Pancreas (tissue), 10 donors: ENCODE measurements at regions not wholly inside any gene's neighbourhood (a gene's known extent, or its start where the extent isn't known, plus 50 kb on each side); places are given as distances from the start of the nearest gene placed in this dataset.

Experiments used
- ATAC-seq, 4 donors: fragments of 200-7000 bp; cut with Tn5 transposase; one replicate each; pipeline versions ENCODE4 v1.8.0 to v1.9.1; 2020; ENCODE audit warnings: mild to moderate bottlenecking in 4 of 4, moderate library complexity in 4 of 4
- DNase-seq, 6 donors: peaks; one replicate each; pipeline ENCODE4 v3.0.0-alpha.2; 2020
- FAIRE-seq: peaks from 2 replicates; lab custom pipeline; 2012; peaks lifted over from hg19 to GRCh38; lab: Jason Lieb, UNC
- H3K27ac ChIP-seq, 4 donors: fragments of 200-600 bp; sonication (generic); 1 replicate in 3 of 4; 2 replicates in 1 of 4; pipeline versions ENCODE4 v1.5.0 to v1.8.0; 2020
- H3K27me3 ChIP-seq, 4 donors: fragments of 200-600 bp; one replicate each; pipeline ENCODE4 v1.8.0; 2021
- H3K36me3 ChIP-seq, 3 donors: fragments of 200-600 bp; sonication (generic) in 1 of 3; one replicate each; pipeline versions ENCODE4 v1.5.0 to v1.8.0; 2020 to 2021
- H3K4me1 ChIP-seq, 3 donors: fragments of 200-600 bp; one replicate each; pipeline ENCODE4 v1.8.0; 2021
- H3K4me3 ChIP-seq, 4 donors: fragments of 200-600 bp; sonication (generic) in 2 of 4; one replicate each; pipeline versions ENCODE4 v1.5.0 to v1.8.0; 2020 to 2021
- H3K9me3 ChIP-seq, 4 donors: fragments of 200-600 bp; one replicate each; pipeline ENCODE4 v1.8.0; 2021
- CTCF ChIP-seq, 4 donors: fragments of 200-600 bp; sonication (generic) in 3 of 4; IDR thresholded peaks; one replicate each; pipeline versions ENCODE4 v1.5.0 to v1.8.0; 2021; ENCODE audit warnings: antibody characterized with exemption in 4 of 4
- WGBS, 2 donors: extraction: QIAGEN DNeasy Blood & Tissue Kit; methylation state at CpG; one replicate each; pipeline ENCODE4 v1.1.7; 2013; 5-methylcytosine and 5-hydroxymethylcytosine counted together
- intact Hi-C, 3 donors: fragments of 100-400 bp; cut with DNase I; formaldehyde crosslinking; loops; one replicate each; pipeline versions ENCODE4 v1.11.1 to v1.14.2; 2022
- donor health status: healthy with polysubstance abuse.
- donor health status: DM: no; HTN: no; CAD: no; lungs with moderate emphysema.
- donor health status: DM: no; HTN: no; CAD: no.
- donor health status: control.
- donor health status: control.
- donor health status: Bipolar disorder and iron deficiency.
- donor health status: DM: yes; HTN: yes; CAD: no.
- donor health status: DM: no; HTN: no; CAD: no.
- donor health status: DM: no; HTN: no; CAD: no.
- donor health status: DM: yes; HTN: yes; CAD: no.

GRCh38 chr14:104427131-104427851, 152.3 kb upstream of the C14orf180 start:
- no peak for TF ChIP-seq CTCF (IDR thresholded peaks at IDR 0.05)
- WGBS, 2 donors, result 61 to 71% methylated on average over 21 of the region's 21 CpGs
- Histone ChIP-seq H3K36me3 (no peaks in the 10 kb centered on the region), H3K4me1 (no peaks in the 10 kb centered on the region), H3K4me3 (no peak overlapping the region), H3K9me3 (no peaks in the 10 kb centered on the region), H3K27me3 (no peaks in the 10 kb centered on the region), H3K27ac (no peak overlapping the region)
- ATAC-seq (no peak), DNase-seq (peak in 1 of 6 donors; percentile 34), FAIRE-seq (no peak)
- intact Hi-C loops, result no loop called here

- no peak for DNase-seq
- Histone ChIP-seq H3K27me3 (no peaks in the 10 kb centered on the region), H3K36me3 (no peaks in the 10 kb centered on the region), H3K4me1 (no peaks in the 10 kb centered on the region), H3K9me3 (no peaks in the 10 kb centered on the region), H3K4me3 (no peak overlapping the region), H3K27ac (no peak overlapping the region)
- no peak for ATAC-seq
- no peak for TF ChIP-seq CTCF (IDR thresholded peaks at IDR 0.05)
- 39 to 53% methylated on average over 14 of the region's 14 CpGs for WGBS, 2 donors
- intact Hi-C loops, result no loop called here
- FAIRE-seq, result no peak
Observed at GRCh38 chr14:104428333-104428851, 151.2 kb upstream of the C14orf180 start.

- 21 to 35% methylated on average over 9 of the region's 9 CpGs for WGBS, 2 donors
- Histone ChIP-seq H3K4me1 (no peaks in the 10 kb centered on the region), H3K36me3 (no peaks in the 10 kb centered on the region), H3K27me3 (no peaks in the 10 kb centered on the region), H3K4me3 (no peak overlapping the region), H3K27ac (no peak overlapping the region), H3K9me3 (no peaks in the 10 kb centered on the region)
- DNase-seq, result no peak
- FAIRE-seq, result no peak
- intact Hi-C loops, result no loop called here
- no peak for TF ChIP-seq CTCF (IDR thresholded peaks at IDR 0.05)
- ATAC-seq, result no peak
Observed at GRCh38 chr14:104428860-104429259, 150.7 kb upstream of the C14orf180 start.

- Histone ChIP-seq H3K36me3 (no peaks in the 10 kb centered on the region), H3K9me3 (no peaks in the 10 kb centered on the region), H3K4me3 (no peak overlapping the region), H3K27me3 (no peaks in the 10 kb centered on the region), H3K4me1 (no peaks in the 10 kb centered on the region), H3K27ac (no peak overlapping the region)
- FAIRE-seq (no peak), ATAC-seq (no peak), DNase-seq (peak in 1 of 6 donors; percentile 35)
- TF ChIP-seq CTCF (IDR thresholded peaks at IDR 0.05), result no peak
- 47 to 55% methylated on average over 30 of the region's 30 CpGs for WGBS, 2 donors
- intact Hi-C loops, result no loop called here
Observed at GRCh38 chr14:104429291-104429861, 150.2 kb upstream of the C14orf180 start.
